DOHH2 (cell line): ENCODE measurements at regions not wholly inside any gene's neighbourhood (a gene's known extent, or its start where the extent isn't known, plus 50 kb on each side); places are given as distances from the start of the nearest gene placed in this dataset.

ENCODE experiments used
- H3F3A ChIP-seq: fragments of 200-600 bp; sonication (generic), shearing (Covaris generic); 2 replicates; pipeline ENCODE4 v1.6.0; 2016; ENCODE audit warnings: antibody characterized with exemption, mild to moderate bottlenecking; ENCODE audit not compliant: control insufficient read depth, insufficient read depth
- H3K27ac ChIP-seq: fragments of 200-600 bp; sonication (generic); 2 replicates; pipeline ENCODE4 v1.5.1; 2014; ENCODE audit warnings: low read depth, mild to moderate bottlenecking, low read length, moderate library complexity
- H3K27me3 ChIP-seq: fragments of 200-600 bp; sonication (generic); 2 replicates; pipeline ENCODE4 v1.6.1; 2014; ENCODE audit warnings: mild to moderate bottlenecking, low read length, mixed read lengths; ENCODE audit not compliant: control insufficient read depth
- H3K36me3 ChIP-seq: fragments of 200-600 bp; sonication (generic); 2 replicates; pipeline ENCODE4 v1.6.1; 2014; ENCODE audit warnings: mild to moderate bottlenecking, low read length, moderate library complexity, mixed read lengths; ENCODE audit not compliant: control insufficient read depth
- H3K4me1 ChIP-seq: fragments of 200-600 bp; sonication (generic); 2 replicates; pipeline ENCODE4 v1.6.1; 2014; ENCODE audit warnings: mild to moderate bottlenecking, low read length, mixed read lengths; ENCODE audit not compliant: control insufficient read depth
- H3K4me2 ChIP-seq: fragments of 200-600 bp; sonication (generic); 2 replicates; pipeline ENCODE4 v1.6.0; 2014; ENCODE audit warnings: mild to moderate bottlenecking, low read length, moderate library complexity
- H3K4me3 ChIP-seq: fragments of 200-600 bp; sonication (generic); 2 replicates; pipeline ENCODE4 v1.5.1; 2014; ENCODE audit warnings: mild to moderate bottlenecking, low read length, mixed read lengths
- H3K79me2 ChIP-seq: fragments of 200-600 bp; sonication (generic); 2 replicates; pipeline ENCODE4 v1.6.1; 2014; ENCODE audit warnings: mild to moderate bottlenecking, low read length, mixed read lengths; ENCODE audit not compliant: control insufficient read depth
- H3K9me2 ChIP-seq: fragments of 200-600 bp; sonication (generic); replicated peaks from 2 replicates; pipeline ENCODE4 v1.6.1; 2014; ENCODE audit warnings: mild to moderate bottlenecking, low read length, mixed read lengths; ENCODE audit not compliant: control insufficient read depth
- H3K9me3 ChIP-seq: fragments of 200-600 bp; sonication (generic); 2 replicates; pipeline ENCODE4 v1.6.1; 2014; ENCODE audit warnings: antibody characterized with exemption, low read length, mixed read lengths; ENCODE audit not compliant: control insufficient read depth, insufficient read depth
- H4K20me1 ChIP-seq: fragments of 200-600 bp; sonication (generic); 2 replicates; pipeline ENCODE4 v1.6.0; 2014; ENCODE audit warnings: low read depth, mild to moderate bottlenecking, antibody characterized with exemption, low read length, moderate library complexity; ENCODE audit not compliant: control insufficient read depth, insufficient read depth
- EZH2phosphoT487 ChIP-seq: fragments of 200-600 bp; sonication (generic); IDR thresholded peaks from 2 replicates; pipeline ENCODE4 v1.6.1; 2017; ENCODE audit warnings: borderline replicate concordance, mild to moderate bottlenecking, antibody characterized with exemption, low read length, moderate library complexity, mixed read lengths
- TF ChIP-seq, protein P1 (sequence below): fragments of 200-600 bp; sonication (generic); IDR thresholded peaks from one replicate; pipeline ENCODE4 v1.5.1; 2014; ENCODE audit warnings: antibody characterized with exemption, mild to moderate bottlenecking, low read depth, low read length; ENCODE audit not compliant: poor library complexity, severe bottlenecking

DNA sequence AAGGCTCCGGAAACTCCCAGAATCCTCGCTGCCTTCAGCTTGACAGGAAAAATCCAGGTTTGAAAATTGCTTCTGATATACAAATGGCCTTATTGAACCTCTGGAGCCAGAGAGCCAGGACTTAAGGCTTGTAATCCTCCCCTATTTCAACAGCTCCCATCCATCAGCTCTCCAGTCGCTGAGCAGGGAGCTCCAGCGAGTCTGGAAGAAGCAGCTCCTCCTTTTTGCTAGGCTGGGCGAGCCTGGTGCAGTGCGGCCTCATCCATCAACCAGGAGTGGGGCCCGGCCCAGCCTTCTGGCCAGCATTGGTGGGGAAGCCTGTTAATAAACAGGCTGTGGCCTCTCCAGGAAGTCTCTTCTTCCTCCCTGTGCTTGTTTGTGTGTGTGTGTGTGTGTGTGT lies 424.4 kb downstream of the TCERG1L start:
- TF ChIP-seq, protein P1, sequence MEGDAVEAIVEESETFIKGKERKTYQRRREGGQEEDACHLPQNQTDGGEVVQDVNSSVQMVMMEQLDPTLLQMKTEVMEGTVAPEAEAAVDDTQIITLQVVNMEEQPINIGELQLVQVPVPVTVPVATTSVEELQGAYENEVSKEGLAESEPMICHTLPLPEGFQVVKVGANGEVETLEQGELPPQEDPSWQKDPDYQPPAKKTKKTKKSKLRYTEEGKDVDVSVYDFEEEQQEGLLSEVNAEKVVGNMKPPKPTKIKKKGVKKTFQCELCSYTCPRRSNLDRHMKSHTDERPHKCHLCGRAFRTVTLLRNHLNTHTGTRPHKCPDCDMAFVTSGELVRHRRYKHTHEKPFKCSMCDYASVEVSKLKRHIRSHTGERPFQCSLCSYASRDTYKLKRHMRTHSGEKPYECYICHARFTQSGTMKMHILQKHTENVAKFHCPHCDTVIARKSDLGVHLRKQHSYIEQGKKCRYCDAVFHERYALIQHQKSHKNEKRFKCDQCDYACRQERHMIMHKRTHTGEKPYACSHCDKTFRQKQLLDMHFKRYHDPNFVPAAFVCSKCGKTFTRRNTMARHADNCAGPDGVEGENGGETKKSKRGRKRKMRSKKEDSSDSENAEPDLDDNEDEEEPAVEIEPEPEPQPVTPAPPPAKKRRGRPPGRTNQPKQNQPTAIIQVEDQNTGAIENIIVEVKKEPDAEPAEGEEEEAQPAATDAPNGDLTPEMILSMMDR = no peak
- TF ChIP-seq EZH2phosphoT487 = no peak
- no peaks in the 10 kb centered on the region for H3K9me3 ChIP-seq
- no peaks in the 10 kb centered on the region for H3K4me1 ChIP-seq
- no peaks in the 10 kb centered on the region for H3K79me2 ChIP-seq
- H3K4me3 ChIP-seq = no peak overlapping the region
- H3K27me3 ChIP-seq = no peaks in the 10 kb centered on the region
- no peak overlapping the region for H3K4me2 ChIP-seq
- H4K20me1 ChIP-seq = no peaks in the 10 kb centered on the region
- H3K27ac ChIP-seq = no peak overlapping the region
- no peaks in the 10 kb centered on the region for H3F3A ChIP-seq
- no peaks in the 10 kb centered on the region for H3K9me2 ChIP-seq
- no peaks in the 10 kb centered on the region for H3K36me3 ChIP-seq

DNA sequence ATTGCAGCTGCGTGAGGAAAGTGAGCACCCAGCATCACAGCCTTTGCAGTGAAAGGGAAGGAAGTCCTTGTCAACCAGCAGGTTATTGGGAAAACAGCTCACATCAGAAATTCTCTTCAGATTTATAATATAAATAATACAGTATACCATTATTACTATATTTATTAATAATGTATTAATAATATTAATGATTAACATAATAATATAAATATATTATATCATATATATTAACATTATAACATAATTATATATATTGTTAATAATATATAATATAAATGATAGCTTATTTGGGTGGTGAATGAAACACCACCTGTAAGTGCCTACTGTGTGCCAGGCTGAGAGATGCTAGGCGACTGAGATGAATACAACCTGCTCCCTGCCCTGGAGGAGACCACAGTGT lies 423.0 kb downstream of the TCERG1L start:
- no peaks in the 10 kb centered on the region for H3K9me2 ChIP-seq
- no peaks in the 10 kb centered on the region for H3K4me1 ChIP-seq
- no peak for TF ChIP-seq EZH2phosphoT487
- TF ChIP-seq, protein P1 = no peak

DNA sequence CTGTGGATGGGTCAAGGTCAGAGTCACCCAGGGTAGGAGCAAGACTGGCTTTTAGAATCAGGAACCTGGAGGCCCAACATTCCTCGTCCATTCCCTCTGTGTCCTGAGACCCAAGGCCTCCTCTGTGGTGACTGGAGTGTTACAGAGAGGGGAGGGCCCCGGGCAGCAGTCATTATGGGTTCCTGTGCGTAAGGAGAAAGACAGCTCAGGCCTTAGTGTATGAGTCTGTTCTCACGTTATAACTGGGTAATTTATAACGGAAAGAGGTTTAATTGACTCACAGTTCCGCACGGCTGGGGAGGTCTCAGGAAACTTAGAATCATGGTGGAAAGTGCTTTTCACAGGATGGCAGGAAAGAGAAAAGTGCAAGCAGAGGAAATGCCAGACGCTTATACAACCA lies 422.3 kb downstream of the TCERG1L start:
- Histone ChIP-seq H4K20me1 (no peaks in the 10 kb centered on the region), H3K4me2 (no peak overlapping the region), H3K9me3 (no peaks in the 10 kb centered on the region), H3K36me3 (no peaks in the 10 kb centered on the region), H3K9me2 (no peaks in the 10 kb centered on the region), H3K27ac (no peak overlapping the region), H3F3A (no peaks in the 10 kb centered on the region), H3K4me3 (no peak overlapping the region), H3K27me3 (no peaks in the 10 kb centered on the region), H3K4me1 (no peaks in the 10 kb centered on the region), H3K79me2 (no peaks in the 10 kb centered on the region)
- TF ChIP-seq, protein P1 = no peak
- TF ChIP-seq EZH2phosphoT487 = no peak

More for the DNA sequence above, 423.0 kb downstream of the TCERG1L start:
- Histone ChIP-seq H3K9me3 (no peaks in the 10 kb centered on the region), H3K27me3 (no peaks in the 10 kb centered on the region), H3K27ac (no peak overlapping the region), H3F3A (no peaks in the 10 kb centered on the region), H3K4me2 (no peak overlapping the region), H3K79me2 (no peaks in the 10 kb centered on the region), H3K4me3 (no peak overlapping the region), H3K36me3 (no peaks in the 10 kb centered on the region), H4K20me1 (no peaks in the 10 kb centered on the region)

DNA sequence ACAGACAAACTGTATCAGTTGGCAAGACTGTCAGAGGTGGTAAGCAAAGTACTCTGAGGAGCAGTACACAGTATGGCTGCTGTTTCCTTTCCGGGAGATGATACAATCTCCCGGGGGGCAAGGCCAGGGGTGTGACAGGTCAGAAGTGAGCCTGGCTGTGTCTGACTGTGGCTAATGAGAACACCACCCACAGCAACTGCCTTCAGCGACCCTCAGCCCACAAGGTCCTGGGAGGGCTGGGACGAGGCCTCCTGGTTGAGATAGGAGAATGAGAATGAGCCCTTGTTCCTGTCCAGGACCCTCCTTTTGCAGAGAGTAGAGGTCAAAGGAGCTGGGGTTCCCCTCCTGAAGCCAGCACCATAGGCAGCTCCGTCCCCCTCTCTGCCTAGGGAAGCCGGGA lies 421.7 kb downstream of the TCERG1L start:
- Histone ChIP-seq H3K4me2 (no peak overlapping the region), H4K20me1 (no peaks in the 10 kb centered on the region), H3K36me3 (no peaks in the 10 kb centered on the region), H3K4me1 (no peaks in the 10 kb centered on the region), H3K4me3 (no peak overlapping the region), H3K9me3 (no peaks in the 10 kb centered on the region), H3K9me2 (no peaks in the 10 kb centered on the region), H3K27ac (no peak overlapping the region), H3F3A (no peaks in the 10 kb centered on the region), H3K79me2 (no peaks in the 10 kb centered on the region), H3K27me3 (no peaks in the 10 kb centered on the region)
- no peak for TF ChIP-seq EZH2phosphoT487
- TF ChIP-seq, protein P1 = no peak
